ENCODE measurements at regions not wholly inside any gene's neighbourhood (a gene's known extent, or its start where the extent isn't known, plus 50 kb on each side); places are given as distances from the start of the nearest gene placed in this dataset.

- no peaks in the 10 kb centered on the region for H3K4me1 Mint-ChIP-seq (ENCODE audit: low read depth in 2 of 2)
- peaks cover 2% of the 10 kb centered on the region for H3K36me3 Mint-ChIP-seq (ENCODE audit: insufficient read depth)
- H3K27ac Mint-ChIP-seq = no peak overlapping the region
- no peak for ATAC-seq (replicated peaks)
- no peak overlapping the region for H3K4me3 Mint-ChIP-seq
- DNase-seq = no peak
- no peaks in the 10 kb centered on the region for H3K27me3 Mint-ChIP-seq
- H3K9me3 Mint-ChIP-seq = peaks cover 0 to 2% of the 10 kb centered on the region in 2 donors
These were observed 649.6 kb upstream of the SETBP1 start for GRCh38 chr18:44031063-44031462.

GRCh38 chr18:44033144-44033701 lies 647.5 kb upstream of the SETBP1 start:
- DNase-seq (no peak), ATAC-seq (replicated peaks) (no peak)
- H3K27me3 Mint-ChIP-seq = no peaks in the 10 kb centered on the region
- no peaks in the 10 kb centered on the region for H3K36me3 Mint-ChIP-seq (ENCODE audit: insufficient read depth)
- H3K9me3 Mint-ChIP-seq = peaks cover 0 to 2% of the 10 kb centered on the region in 2 donors
- no peak overlapping the region for H3K4me3 Mint-ChIP-seq
- no peak overlapping the region for H3K27ac Mint-ChIP-seq
- no peaks in the 10 kb centered on the region for H3K4me1 Mint-ChIP-seq (ENCODE audit: low read depth in 2 of 2)

- peaks cover 0 to 2% of the 10 kb centered on the region in 2 donors for H3K9me3 Mint-ChIP-seq
These were observed 645.1 kb upstream of the SETBP1 start for GRCh38 chr18:44035554-44035953.

GRCh38 chr18:44036501-44036900 lies 644.2 kb upstream of the SETBP1 start:
- no peaks in the 10 kb centered on the region for H3K4me1 Mint-ChIP-seq (ENCODE audit: low read depth in 2 of 2)
- no peak overlapping the region for H3K4me3 Mint-ChIP-seq
- DNase-seq (no peak), ATAC-seq (replicated peaks) (no peak)
- H3K36me3 Mint-ChIP-seq (ENCODE audit: insufficient read depth) = no peaks in the 10 kb centered on the region
- no peaks in the 10 kb centered on the region for H3K27me3 Mint-ChIP-seq
- H3K27ac Mint-ChIP-seq = no peak overlapping the region
- peaks cover 3 to 4% of the 10 kb centered on the region in 2 donors for H3K9me3 Mint-ChIP-seq

More at GRCh38 chr18:44035554-44035953, 645.1 kb upstream of the SETBP1 start:
- Mint-ChIP-seq H3K27ac (no peak overlapping the region), H3K27me3 (no peaks in the 10 kb centered on the region), H3K4me3 (no peak overlapping the region), H3K4me1 (ENCODE audit: low read depth in 2 of 2) (no peaks in the 10 kb centered on the region), H3K36me3 (ENCODE audit: insufficient read depth) (no peaks in the 10 kb centered on the region)
- no peak for ATAC-seq (replicated peaks)
- DNase-seq = no peak

- DNase-seq (no peak), ATAC-seq (replicated peaks) (no peak)
- Mint-ChIP-seq H3K4me1 (ENCODE audit: low read depth in 2 of 2) (peaks cover 0 to under 1% of the 10 kb centered on the region in 2 donors), H3K27ac (no peak overlapping the region), H3K4me3 (no peak overlapping the region), H3K9me3 (peaks cover 4 to 7% of the 10 kb centered on the region in 2 donors), H3K36me3 (ENCODE audit: insufficient read depth) (no peaks in the 10 kb centered on the region), H3K27me3 (no peaks in the 10 kb centered on the region)
These were observed 641.5 kb upstream of the SETBP1 start for GRCh38 chr18:44039216-44039615.

GRCh38 chr18:44039826-44040225 lies 640.9 kb upstream of the SETBP1 start:
- peaks cover 4 to 7% of the 10 kb centered on the region in 2 donors for H3K9me3 Mint-ChIP-seq
- no peaks in the 10 kb centered on the region for H3K36me3 Mint-ChIP-seq (ENCODE audit: insufficient read depth)
- no peak for ATAC-seq (replicated peaks)
- no peak overlapping the region for H3K4me3 Mint-ChIP-seq
- no peak for DNase-seq
- peaks cover 0 to 1% of the 10 kb centered on the region in 2 donors for H3K4me1 Mint-ChIP-seq (ENCODE audit: low read depth in 2 of 2)
- no peaks in the 10 kb centered on the region for H3K27me3 Mint-ChIP-seq
- H3K27ac Mint-ChIP-seq = no peak overlapping the region

- Mint-ChIP-seq H3K4me1 (ENCODE audit: low read depth in 2 of 2) (peaks cover 0 to 1% of the 10 kb centered on the region in 2 donors), H3K36me3 (ENCODE audit: insufficient read depth) (no peaks in the 10 kb centered on the region), H3K9me3 (peaks cover 4 to 7% of the 10 kb centered on the region in 2 donors), H3K27me3 (no peaks in the 10 kb centered on the region), H3K4me3 (no peak overlapping the region), H3K27ac (no peak overlapping the region)
- no peak for ATAC-seq (replicated peaks)
- DNase-seq = no peak
These were observed 639.1 kb upstream of the SETBP1 start for GRCh38 chr18:44041553-44041952.

GRCh38 chr18:44041961-44042360 lies 638.7 kb upstream of the SETBP1 start:
- H3K9me3 Mint-ChIP-seq = peaks cover 4 to 7% of the 10 kb centered on the region in 2 donors
- H3K36me3 Mint-ChIP-seq (ENCODE audit: insufficient read depth) = no peaks in the 10 kb centered on the region
- no peak overlapping the region for H3K27ac Mint-ChIP-seq
- ATAC-seq (replicated peaks) (no peak), DNase-seq (no peak)
- peaks cover 0 to 1% of the 10 kb centered on the region in 2 donors for H3K4me1 Mint-ChIP-seq (ENCODE audit: low read depth in 2 of 2)
- no peak overlapping the region for H3K4me3 Mint-ChIP-seq
- H3K27me3 Mint-ChIP-seq = no peaks in the 10 kb centered on the region

- no peak for ATAC-seq (replicated peaks)
- Mint-ChIP-seq H3K27me3 (no peaks in the 10 kb centered on the region), H3K27ac (no peak overlapping the region), H3K9me3 (peaks cover 2 to 12% of the 10 kb centered on the region in 2 donors), H3K4me1 (ENCODE audit: low read depth in 2 of 2) (peaks cover 0 to 1% of the 10 kb centered on the region in 2 donors), H3K36me3 (ENCODE audit: insufficient read depth) (no peaks in the 10 kb centered on the region), H3K4me3 (no peak overlapping the region)
- DNase-seq = no peak
These were observed 634.2 kb upstream of the SETBP1 start for GRCh38 chr18:44046376-44046975.

- peaks cover 0 to 1% of the 10 kb centered on the region in 2 donors for H3K4me1 Mint-ChIP-seq (ENCODE audit: low read depth in 2 of 2)
- H3K27me3 Mint-ChIP-seq = no peaks in the 10 kb centered on the region
- no peaks in the 10 kb centered on the region for H3K36me3 Mint-ChIP-seq (ENCODE audit: insufficient read depth)
- no peak overlapping the region for H3K4me3 Mint-ChIP-seq
- H3K9me3 Mint-ChIP-seq = peaks cover 0 to 8% of the 10 kb centered on the region in 2 donors
- DNase-seq (no peak), ATAC-seq (replicated peaks) (no peak)
- no peak overlapping the region for H3K27ac Mint-ChIP-seq
These were observed 633.1 kb upstream of the SETBP1 start for GRCh38 chr18:44047585-44047984.

- Mint-ChIP-seq H3K27me3 (no peaks in the 10 kb centered on the region), H3K9me3 (peaks cover 0 to 8% of the 10 kb centered on the region in 2 donors), H3K4me1 (ENCODE audit: low read depth in 2 of 2) (peaks cover 0 to 1% of the 10 kb centered on the region in 2 donors), H3K4me3 (no peak overlapping the region), H3K27ac (no peak overlapping the region), H3K36me3 (ENCODE audit: insufficient read depth) (no peaks in the 10 kb centered on the region)
- no peak for DNase-seq
- no peak for ATAC-seq (replicated peaks)
These were observed 632.3 kb upstream of the SETBP1 start for GRCh38 chr18:44048435-44048834.

- H3K27ac Mint-ChIP-seq = no peak overlapping the region
These were observed 631.8 kb upstream of the SETBP1 start for GRCh38 chr18:44048846-44049245.

GRCh38 chr18:44051026-44051425 lies 629.7 kb upstream of the SETBP1 start:
- DNase-seq (no peak), ATAC-seq (replicated peaks) (no peak)
- H3K27ac Mint-ChIP-seq = no peak overlapping the region
- H3K9me3 Mint-ChIP-seq = peaks cover 0 to 8% of the 10 kb centered on the region in 2 donors
- no peaks in the 10 kb centered on the region for H3K27me3 Mint-ChIP-seq
- H3K36me3 Mint-ChIP-seq (ENCODE audit: insufficient read depth) = no peaks in the 10 kb centered on the region
- no peak overlapping the region for H3K4me3 Mint-ChIP-seq
- no peaks in the 10 kb centered on the region for H3K4me1 Mint-ChIP-seq (ENCODE audit: low read depth in 2 of 2)

More at GRCh38 chr18:44048846-44049245, 631.8 kb upstream of the SETBP1 start:
- Mint-ChIP-seq H3K4me3 (no peak overlapping the region), H3K27me3 (no peaks in the 10 kb centered on the region), H3K4me1 (ENCODE audit: low read depth in 2 of 2) (peaks cover 0 to 1% of the 10 kb centered on the region in 2 donors), H3K36me3 (ENCODE audit: insufficient read depth) (no peaks in the 10 kb centered on the region), H3K9me3 (peaks cover 0 to 8% of the 10 kb centered on the region in 2 donors)
- DNase-seq (no peak), ATAC-seq (replicated peaks) (no peak)

GRCh38 chr18:44054514-44054913 lies 626.2 kb upstream of the SETBP1 start:
- Mint-ChIP-seq H3K9me3 (peaks cover 0 to 16% of the 10 kb centered on the region in 2 donors), H3K4me1 (ENCODE audit: low read depth in 2 of 2) (no peaks in the 10 kb centered on the region), H3K36me3 (ENCODE audit: insufficient read depth) (no peaks in the 10 kb centered on the region), H3K27ac (no peak overlapping the region), H3K4me3 (no peak overlapping the region), H3K27me3 (no peaks in the 10 kb centered on the region)
- no peak for DNase-seq
- ATAC-seq (replicated peaks) = no peak
